Right forelimb (tissue), 1 donor: ENCODE measurements at regions not wholly inside any gene's neighbourhood (a gene's known extent, or its start where the extent isn't known, plus 50 kb on each side); places are given as distances from the start of the nearest gene placed in this dataset.
A peak's percentile ranks its signal among the peaks of the same experiment; 100 is the strongest.
"Not testable (repeated sequence)": the region's sequence is repeated elsewhere in the genome, so short reads cannot be mapped to it uniquely, and the experiment has no call there.

Experiments used
- DNase-seq: peaks from one replicate; pipeline ENCODE4 v3.0.0-alpha.2; 2018

GRCh38 chr4:186819342-186820086 lies 95.9 kb upstream of the FAT1 start:
- no peak for DNase-seq

- peak; percentile 62 for DNase-seq
Measured at GRCh38 chr4:186820391-186820891, 96.8 kb upstream of the FAT1 start.

- no peak for DNase-seq
Measured at GRCh38 chr4:186823989-186824388, 100.3 kb upstream of the FAT1 start.

DNA sequence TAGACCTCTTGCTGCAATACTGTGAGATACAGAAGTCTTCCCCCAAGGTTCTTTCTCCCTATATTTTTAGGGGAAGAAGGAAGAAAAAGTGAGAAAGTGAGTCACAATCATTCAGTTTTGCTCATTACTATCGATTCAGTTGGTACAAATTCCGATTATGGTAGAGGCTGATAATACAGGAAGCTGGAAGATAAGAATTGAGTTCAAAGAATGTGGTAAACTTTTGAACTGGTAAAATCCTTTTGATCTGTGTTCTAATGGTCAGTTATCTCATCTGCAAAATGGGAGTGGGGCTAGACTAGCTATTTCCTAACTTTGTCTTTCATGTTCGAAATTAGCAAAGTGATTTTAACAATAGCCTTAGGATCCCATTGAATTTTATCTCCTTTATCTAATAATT lies 101.4 kb upstream of the FAT1 start:
- no peak for DNase-seq

DNA sequence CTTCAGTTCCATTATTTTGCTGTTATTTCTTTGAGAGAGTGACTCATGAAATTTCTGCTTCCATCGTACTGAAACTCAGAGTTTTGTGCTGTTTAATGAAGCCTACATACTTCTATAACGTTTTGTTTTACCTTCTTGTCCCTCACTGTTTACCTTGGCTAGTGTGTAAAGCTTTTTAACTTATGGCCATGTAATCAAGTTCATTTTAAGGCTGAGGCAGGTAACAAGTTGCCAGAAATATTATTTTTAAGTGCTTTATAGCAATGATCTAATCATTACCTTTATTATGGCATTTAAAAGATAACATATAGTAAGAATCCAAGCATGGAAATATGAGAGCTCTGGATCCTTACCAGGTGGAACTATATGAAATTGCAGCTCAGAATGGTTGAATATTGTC lies 102.3 kb upstream of the FAT1 start:
- no peak for DNase-seq

DNA sequence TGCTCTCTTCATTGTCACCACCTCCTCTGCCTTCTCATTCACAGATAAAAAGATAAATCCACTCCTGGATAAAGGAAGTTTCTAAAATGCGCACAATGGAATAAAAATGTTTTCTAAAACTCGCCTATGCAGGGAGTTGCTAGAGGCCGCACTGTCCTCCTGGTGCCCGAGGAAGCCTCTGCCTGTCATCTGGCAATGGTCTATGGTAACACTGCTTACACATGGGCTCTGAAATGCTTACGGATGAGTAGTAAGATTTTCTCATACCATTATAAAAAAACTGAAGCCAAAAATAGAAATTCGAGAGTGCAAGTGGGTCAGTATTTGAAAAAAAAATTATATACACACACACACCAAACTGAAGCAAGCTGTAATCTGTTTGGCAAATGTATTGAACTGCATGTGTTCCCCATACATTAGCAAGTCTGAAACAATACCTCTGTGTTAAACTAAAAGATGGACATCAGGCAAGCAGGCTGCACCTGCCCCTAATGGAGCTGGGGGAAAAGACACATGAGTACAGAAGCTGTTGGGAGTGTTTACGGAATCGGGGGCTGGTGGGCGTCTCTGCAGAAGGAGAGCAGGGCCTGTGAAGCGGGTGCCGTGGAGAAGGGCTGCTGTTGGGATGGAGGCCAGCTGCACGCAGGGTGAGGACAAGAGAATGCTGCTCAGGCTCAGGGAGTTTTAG lies 103.3 kb upstream of the FAT1 start:
- no peak for DNase-seq

DNA sequence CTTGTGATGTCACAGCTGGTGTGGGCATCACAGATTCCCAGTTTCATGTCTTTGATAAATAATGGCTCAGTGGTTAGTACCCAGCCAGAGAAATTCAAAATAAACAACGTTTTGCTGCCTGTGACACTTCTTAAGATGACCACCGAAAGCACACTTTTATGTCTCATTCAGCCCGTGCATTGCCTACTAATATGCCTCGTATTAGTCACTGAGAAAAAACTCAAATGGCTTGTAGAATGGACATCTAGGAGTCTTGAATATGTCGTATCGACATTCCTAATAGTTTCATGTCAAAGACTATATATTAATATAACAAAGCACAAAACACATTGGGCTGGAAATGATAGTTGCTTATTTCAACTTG lies 103.9 kb upstream of the FAT1 start:
- no peak for DNase-seq

DNA sequence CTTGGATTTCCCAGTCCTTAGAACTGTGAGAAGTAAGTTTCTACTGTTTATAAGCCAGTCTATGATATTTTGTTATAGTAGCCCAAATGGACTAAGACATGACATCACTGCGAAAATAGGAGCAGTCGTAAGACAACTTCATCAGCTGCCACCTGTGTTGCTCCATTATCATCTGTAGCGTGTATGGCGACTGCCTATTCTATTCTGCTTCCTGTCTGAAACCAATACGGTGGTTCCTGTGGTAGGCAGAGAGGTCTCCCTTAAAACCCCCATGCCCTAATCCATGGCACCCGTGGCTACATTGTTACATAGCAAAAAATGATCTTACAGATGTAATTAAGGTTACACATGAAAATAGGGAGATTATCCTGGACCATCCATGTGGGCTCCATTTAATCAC lies 105.4 kb upstream of the FAT1 start:
- no peak for DNase-seq

DNA sequence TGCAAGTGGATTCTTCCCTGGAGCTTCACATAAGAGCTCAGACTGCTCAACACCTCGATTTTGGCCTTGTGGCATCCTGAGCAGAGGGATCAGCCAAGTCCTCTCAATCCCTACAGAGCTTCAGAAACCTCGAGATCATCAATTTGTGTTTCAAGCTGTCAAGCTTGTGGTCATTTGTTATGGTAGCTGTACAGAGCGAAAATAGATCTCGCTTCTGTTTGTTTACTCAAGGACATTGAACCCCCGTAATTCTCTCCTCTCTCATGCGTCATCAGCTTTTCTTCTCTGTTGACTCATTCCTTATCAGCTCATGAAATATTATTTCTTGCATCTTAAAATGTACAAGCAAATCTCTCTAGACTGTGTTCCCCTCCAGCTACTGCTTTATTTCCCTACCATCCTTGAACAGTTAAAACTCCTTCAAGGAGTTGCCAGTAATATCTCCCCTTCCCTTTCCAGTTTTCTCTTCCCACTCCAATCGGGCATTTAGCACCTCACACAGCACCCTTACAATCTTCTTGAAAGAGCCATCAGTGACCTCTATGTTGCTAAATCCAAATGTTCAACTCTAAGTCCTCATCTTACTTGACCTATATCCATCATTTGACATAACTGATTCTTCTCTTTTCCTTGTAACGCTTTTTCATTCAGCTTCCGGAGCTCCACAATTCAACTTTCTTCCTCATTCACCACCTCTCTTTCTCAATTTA lies 106.2 kb upstream of the FAT1 start:
- DNase-seq: no peak

- no peak for DNase-seq
Measured at GRCh38 chr4:186831574-186831973, 107.9 kb upstream of the FAT1 start.

GRCh38 chr4:186832906-186833305 lies 109.2 kb upstream of the FAT1 start:
- no peak for DNase-seq

GRCh38 chr4:186837463-186837862 lies 113.8 kb upstream of the FAT1 start:
- not testable (repeated sequence) for DNase-seq

DNA sequence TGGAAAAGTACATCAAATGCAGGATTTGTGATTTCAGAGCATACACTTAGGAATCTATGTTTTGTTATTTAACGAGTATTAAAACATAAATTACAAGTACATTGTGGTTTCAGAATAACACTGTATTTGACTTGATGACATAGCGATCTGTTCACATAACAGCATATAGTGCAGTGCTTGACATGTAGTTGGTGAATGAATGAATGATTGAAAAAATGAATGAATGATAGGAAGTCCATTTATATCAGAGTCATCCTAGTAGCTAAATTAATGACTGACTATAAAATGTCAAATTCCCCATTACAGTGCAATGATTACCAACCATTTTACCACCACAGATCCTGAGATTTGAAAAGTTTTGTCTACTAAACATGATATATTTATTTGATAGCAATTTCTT lies 114.6 kb upstream of the FAT1 start:
- DNase-seq: no peak

DNA sequence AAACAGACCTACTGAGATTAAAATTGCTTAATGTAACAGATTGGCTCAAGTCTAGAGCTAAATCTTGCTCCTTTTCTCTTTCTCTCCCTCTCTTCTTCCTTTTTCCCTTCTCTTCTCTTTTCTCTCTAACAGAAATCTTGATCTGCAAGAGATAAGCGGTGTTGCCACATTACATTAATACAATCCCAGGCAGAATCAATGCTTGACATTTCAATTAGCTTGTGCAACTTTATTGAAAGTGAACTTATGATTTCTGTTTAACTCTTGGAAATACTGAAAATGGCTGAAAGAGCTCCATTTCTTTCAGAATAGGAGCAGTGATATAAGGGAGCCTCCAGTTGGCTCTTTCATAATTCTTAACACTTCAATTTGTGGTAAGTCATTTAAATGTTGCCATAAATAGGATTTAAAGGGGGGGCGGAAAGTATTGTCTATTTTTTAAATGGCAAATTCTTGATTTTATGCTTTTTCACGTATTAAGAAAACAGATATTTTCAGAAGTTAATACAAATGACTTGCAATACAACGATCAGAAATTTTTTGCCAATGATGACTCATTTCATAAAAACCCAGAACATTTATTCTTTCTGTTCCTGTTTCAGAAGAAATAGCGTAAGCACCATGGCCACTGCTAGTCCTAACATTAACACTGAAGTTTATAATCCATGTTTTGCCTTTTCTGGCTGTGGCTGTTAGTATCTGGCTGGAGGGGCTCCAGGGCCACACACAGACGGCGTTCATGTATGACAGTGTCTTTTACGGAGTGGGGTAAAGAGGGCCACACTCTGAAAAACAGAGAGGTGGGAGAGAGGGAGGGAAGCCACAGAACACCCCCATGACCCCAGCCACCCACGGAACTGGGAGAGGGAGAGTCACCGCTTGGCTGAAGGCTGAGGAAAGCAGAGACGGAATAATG lies 115.7 kb upstream of the FAT1 start:
- peak; percentile 54 for DNase-seq

- no peak for DNase-seq
Measured at GRCh38 chr4:186840222-186840701, 116.6 kb upstream of the FAT1 start.

- no peak for DNase-seq
Measured at GRCh38 chr4:186840771-186841301, 117.2 kb upstream of the FAT1 start.

DNA sequence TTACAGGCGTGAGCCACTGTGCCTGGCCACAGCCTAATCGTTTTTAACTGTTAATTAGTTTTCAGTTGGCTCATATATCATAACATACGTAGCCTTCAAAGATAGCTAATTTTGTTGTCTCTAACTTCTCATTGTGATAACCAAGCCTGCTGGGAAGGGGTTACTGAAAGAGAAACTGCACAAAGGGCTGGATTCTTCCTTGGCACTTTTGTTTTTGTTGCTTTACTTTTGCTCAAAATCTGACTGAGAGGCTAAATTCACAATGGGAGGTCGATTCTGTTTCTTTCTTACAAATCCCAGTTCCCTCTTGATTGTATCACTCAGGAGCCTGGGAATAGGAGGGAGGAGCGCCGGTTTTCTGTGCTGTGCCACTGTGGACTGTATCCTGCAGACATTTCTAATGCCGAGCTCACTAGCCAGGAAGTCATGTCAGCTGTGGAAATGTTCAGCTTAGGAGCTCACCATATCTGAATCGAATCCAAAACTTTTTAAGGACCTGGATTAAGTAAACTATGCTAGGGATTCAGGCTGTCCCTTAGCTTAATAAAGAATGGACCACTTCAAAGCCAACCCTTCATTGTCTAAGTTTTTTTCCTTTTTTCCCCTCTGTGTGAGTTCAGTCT lies 120.5 kb upstream of the FAT1 start:
- DNase-seq: peak; percentile 71

- no peak for DNase-seq
Measured at GRCh38 chr4:186845137-186845842, 121.6 kb upstream of the FAT1 start.

- DNase-seq: no peak
Measured at GRCh38 chr4:186846426-186846825, 122.8 kb upstream of the FAT1 start.

DNA sequence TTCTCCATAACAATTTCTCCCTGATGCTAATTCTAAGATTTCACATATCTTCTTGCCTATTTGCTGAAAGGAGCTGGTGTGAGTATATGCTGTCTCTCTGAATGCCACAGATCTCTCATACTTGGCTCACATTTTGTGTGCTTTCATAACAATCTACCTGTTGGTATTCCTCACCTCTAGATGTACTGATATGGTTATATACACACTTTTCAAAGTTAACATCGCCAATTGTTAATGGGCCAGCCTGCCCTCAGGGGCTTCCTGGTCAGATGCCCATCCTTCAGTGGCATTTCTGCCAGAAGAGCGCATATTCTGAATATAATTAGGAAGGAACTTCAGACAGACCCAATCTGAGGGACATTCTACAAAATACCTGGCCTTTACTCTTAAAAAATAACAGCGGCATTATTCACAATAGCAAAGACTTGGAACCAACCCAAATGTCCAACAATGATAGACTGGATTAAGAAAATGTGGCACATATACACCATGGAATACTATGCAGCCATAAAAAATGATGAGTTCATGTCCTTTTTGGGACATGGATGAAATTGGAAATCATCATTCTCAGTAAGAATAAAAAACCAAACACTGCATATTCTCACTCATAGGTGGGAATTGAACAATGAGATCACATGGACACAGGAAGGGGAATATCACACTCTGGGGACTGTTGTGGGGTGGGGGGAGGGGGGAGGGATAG lies 123.9 kb upstream of the FAT1 start:
- not testable (repeated sequence) for DNase-seq

DNA sequence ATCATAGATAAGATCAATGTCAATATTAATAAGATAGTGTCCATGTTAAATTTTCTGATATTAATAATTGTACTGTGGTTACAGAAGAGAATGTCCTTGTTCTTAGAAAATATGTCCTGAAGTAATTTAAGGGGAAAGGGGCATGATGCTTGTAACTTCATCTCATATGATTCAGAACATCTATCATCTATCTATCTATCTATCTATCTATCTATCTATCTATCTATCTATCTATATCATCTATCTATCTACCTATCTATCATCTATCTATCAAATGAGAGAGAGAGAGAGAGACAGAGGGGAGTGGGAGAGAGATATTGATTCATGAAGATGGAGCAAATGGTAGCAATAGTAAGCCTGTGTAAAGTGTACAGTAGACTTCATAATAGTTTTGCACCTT lies 124.8 kb upstream of the FAT1 start:
- no peak for DNase-seq
